ENCODE measurements at regions not wholly inside any gene's neighbourhood (a gene's known extent, or its start where the extent isn't known, plus 50 kb on each side); places are given as distances from the start of the nearest gene placed in this dataset.
"Not testable (repeated sequence)": the region's sequence is repeated elsewhere in the genome, so short reads cannot be mapped to it uniquely, and the experiment has no call there.

- H3K36me3 ChIP-seq (ENCODE audit: control insufficient read depth in 1 of 2, insufficient read depth in 2 of 2, low read depth in 1 of 2, low read length in 2 of 2), result no peaks in the 10 kb centered on the region
- no peak overlapping the region for H3K4ac ChIP-seq (ENCODE audit: low read depth in 1 of 2, low read length in 2 of 2)
- no peak overlapping the region for H2BK120ac ChIP-seq (ENCODE audit: low read depth, low read length)
- no peak overlapping the region for H2BK12ac ChIP-seq (ENCODE audit: low read length in 2 of 2)
- no peak overlapping the region for H3K23ac ChIP-seq (ENCODE audit: low read length in 2 of 2)
- H3K4me3 ChIP-seq (ENCODE audit: insufficient read depth in 1 of 2, low read depth in 1 of 2, low read length in 2 of 2), result no peak overlapping the region
- H2AK5ac ChIP-seq (ENCODE audit: low read length, severe bottlenecking), result no peak overlapping the region
- H2BK15ac ChIP-seq (ENCODE audit: low read depth, poor library complexity, severe bottlenecking), result no peak overlapping the region
- no peak overlapping the region for H2BK5ac ChIP-seq (ENCODE audit: low read depth, low read length, poor library complexity, severe bottlenecking)
- H3K18ac ChIP-seq (ENCODE audit: low read depth in 1 of 2, low read length in 2 of 2), result no peak overlapping the region
- no peak overlapping the region for H4K91ac ChIP-seq (ENCODE audit: low read length)
- no peak overlapping the region for H3K4me2 ChIP-seq (ENCODE audit: low read length, poor library complexity, severe bottlenecking)
- H3K27me3 ChIP-seq (ENCODE audit: control insufficient read depth in 1 of 2, insufficient read depth in 1 of 2, low read length in 2 of 2), result no peaks in the 10 kb centered on the region
- H3K4me1 ChIP-seq (ENCODE audit: control insufficient read depth, insufficient read depth, low read depth, low read length), result no peaks in the 10 kb centered on the region
- H4K8ac ChIP-seq (ENCODE audit: low read length), result no peak overlapping the region
- H3K9me3 ChIP-seq (ENCODE audit: control insufficient read depth, low read length), result no peaks in the 10 kb centered on the region
- no peak overlapping the region for H2AFZ ChIP-seq (ENCODE audit: low read depth, low read length)
- no peak overlapping the region for H3K9ac ChIP-seq (ENCODE audit: low read length)
- WGBS, result 86% methylated on average over 2 of the region's 5 CpGs
- no peak for DNase-seq
- no peak overlapping the region for H3K27ac ChIP-seq (ENCODE audit: low read length, poor library complexity, severe bottlenecking)
- H3K14ac ChIP-seq (ENCODE audit: low read length in 2 of 2), result no peak overlapping the region
- H3K79me1 ChIP-seq (replicated peaks; ENCODE audit: low read length, poor library complexity, severe bottlenecking), result peaks cover 7% of the 10 kb centered on the region
Measured at GRCh38 chr7:29657288-29657687, 93.7 kb downstream of the PRR15 start.

GRCh38 chr7:29657856-29658255 is 94.2 kb downstream of the PRR15 start:
- Histone ChIP-seq H3K9me3 (ENCODE audit: control insufficient read depth, low read length) (no peaks in the 10 kb centered on the region), H2BK15ac (ENCODE audit: low read depth, poor library complexity, severe bottlenecking) (no peak overlapping the region), H2AFZ (ENCODE audit: low read depth, low read length) (no peak overlapping the region), H3K4me3 (ENCODE audit: insufficient read depth in 1 of 2, low read depth in 1 of 2, low read length in 2 of 2) (no peak overlapping the region), H3K27me3 (ENCODE audit: control insufficient read depth in 1 of 2, insufficient read depth in 1 of 2, low read length in 2 of 2) (no peaks in the 10 kb centered on the region), H4K91ac (ENCODE audit: low read length) (no peak overlapping the region), H3K79me1 (replicated peaks; ENCODE audit: low read length, poor library complexity, severe bottlenecking) (peaks cover 5% of the 10 kb centered on the region), H3K27ac (ENCODE audit: low read length, poor library complexity, severe bottlenecking) (no peak overlapping the region), H3K23ac (ENCODE audit: low read length in 2 of 2) (no peak overlapping the region), H3K14ac (ENCODE audit: low read length in 2 of 2) (no peak overlapping the region), H2AK5ac (ENCODE audit: low read length, severe bottlenecking) (no peak overlapping the region), H3K4me2 (ENCODE audit: low read length, poor library complexity, severe bottlenecking) (no peak overlapping the region), H3K4ac (ENCODE audit: low read depth in 1 of 2, low read length in 2 of 2) (no peak overlapping the region), H3K9ac (ENCODE audit: low read length) (no peak overlapping the region), H2BK12ac (ENCODE audit: low read length in 2 of 2) (no peak overlapping the region), H2BK5ac (ENCODE audit: low read depth, low read length, poor library complexity, severe bottlenecking) (no peak overlapping the region), H2BK120ac (ENCODE audit: low read depth, low read length) (no peak overlapping the region), H3K18ac (ENCODE audit: low read depth in 1 of 2, low read length in 2 of 2) (no peak overlapping the region), H3K4me1 (ENCODE audit: control insufficient read depth, insufficient read depth, low read depth, low read length) (no peaks in the 10 kb centered on the region), H3K36me3 (ENCODE audit: control insufficient read depth in 1 of 2, insufficient read depth in 2 of 2, low read depth in 1 of 2, low read length in 2 of 2) (no peaks in the 10 kb centered on the region), H4K8ac (ENCODE audit: low read length) (no peak overlapping the region)
- DNase-seq, result no peak
- WGBS, result 100% methylated on average over 2 of the region's 7 CpGs

GRCh38 chr7:29659213-29659612 is 95.6 kb downstream of the PRR15 start:
- H2AFZ ChIP-seq (ENCODE audit: low read depth, low read length); H3K4me3 ChIP-seq (ENCODE audit: insufficient read depth in 1 of 2, low read depth in 1 of 2, low read length in 2 of 2); H2BK120ac ChIP-seq (ENCODE audit: low read depth, low read length); H3K27me3 ChIP-seq (ENCODE audit: control insufficient read depth in 1 of 2, insufficient read depth in 1 of 2, low read length in 2 of 2); H3K27ac ChIP-seq (ENCODE audit: low read length, poor library complexity, severe bottlenecking); DNase-seq; H3K23ac ChIP-seq (ENCODE audit: low read length in 2 of 2); H3K4me1 ChIP-seq (ENCODE audit: control insufficient read depth, insufficient read depth, low read depth, low read length); H3K79me1 ChIP-seq (replicated peaks; ENCODE audit: low read length, poor library complexity, severe bottlenecking); H4K91ac ChIP-seq (ENCODE audit: low read length); H4K8ac ChIP-seq (ENCODE audit: low read length); H2BK5ac ChIP-seq (ENCODE audit: low read depth, low read length, poor library complexity, severe bottlenecking); H3K4me2 ChIP-seq (ENCODE audit: low read length, poor library complexity, severe bottlenecking); H3K9ac ChIP-seq (ENCODE audit: low read length); H3K9me3 ChIP-seq (ENCODE audit: control insufficient read depth, low read length); H2BK15ac ChIP-seq (ENCODE audit: low read depth, poor library complexity, severe bottlenecking); H3K18ac ChIP-seq (ENCODE audit: low read depth in 1 of 2, low read length in 2 of 2); H2AK5ac ChIP-seq (ENCODE audit: low read length, severe bottlenecking); H3K4ac ChIP-seq (ENCODE audit: low read depth in 1 of 2, low read length in 2 of 2); H2BK12ac ChIP-seq (ENCODE audit: low read length in 2 of 2); H3K14ac ChIP-seq (ENCODE audit: low read length in 2 of 2); H3K36me3 ChIP-seq (ENCODE audit: control insufficient read depth in 1 of 2, insufficient read depth in 2 of 2, low read depth in 1 of 2, low read length in 2 of 2): not testable (repeated sequence)
- 100% methylated on average over 2 of the region's 5 CpGs for WGBS

- not testable (repeated sequence) for H2BK15ac ChIP-seq (ENCODE audit: low read depth, poor library complexity, severe bottlenecking); H3K4me2 ChIP-seq (ENCODE audit: low read length, poor library complexity, severe bottlenecking); H4K91ac ChIP-seq (ENCODE audit: low read length); H2BK12ac ChIP-seq (ENCODE audit: low read length in 2 of 2); H3K4ac ChIP-seq (ENCODE audit: low read depth in 1 of 2, low read length in 2 of 2); H2AFZ ChIP-seq (ENCODE audit: low read depth, low read length); H3K36me3 ChIP-seq (ENCODE audit: control insufficient read depth in 1 of 2, insufficient read depth in 2 of 2, low read depth in 1 of 2, low read length in 2 of 2); H2BK5ac ChIP-seq (ENCODE audit: low read depth, low read length, poor library complexity, severe bottlenecking); H3K27ac ChIP-seq (ENCODE audit: low read length, poor library complexity, severe bottlenecking); H2BK120ac ChIP-seq (ENCODE audit: low read depth, low read length); H4K8ac ChIP-seq (ENCODE audit: low read length); H3K9ac ChIP-seq (ENCODE audit: low read length); H2AK5ac ChIP-seq (ENCODE audit: low read length, severe bottlenecking); H3K9me3 ChIP-seq (ENCODE audit: control insufficient read depth, low read length); H3K79me1 ChIP-seq (replicated peaks; ENCODE audit: low read length, poor library complexity, severe bottlenecking); H3K14ac ChIP-seq (ENCODE audit: low read length in 2 of 2); H3K23ac ChIP-seq (ENCODE audit: low read length in 2 of 2); H3K4me1 ChIP-seq (ENCODE audit: control insufficient read depth, insufficient read depth, low read depth, low read length); H3K27me3 ChIP-seq (ENCODE audit: control insufficient read depth in 1 of 2, insufficient read depth in 1 of 2, low read length in 2 of 2); H3K4me3 ChIP-seq (ENCODE audit: insufficient read depth in 1 of 2, low read depth in 1 of 2, low read length in 2 of 2)
- WGBS, result 63% methylated on average over 3 of the region's 3 CpGs
- H3K18ac ChIP-seq (ENCODE audit: low read depth in 1 of 2, low read length in 2 of 2), result peak overlapping the region in 1 of 2 experiments; percentile 40
- peak; percentile 12 for DNase-seq
Measured at GRCh38 chr7:29662899-29663298, 99.3 kb downstream of the PRR15 start.

Measured in mesenchymal stem cell (in vitro differentiated cells and primary cell).